HAP-1 (cell line): ENCODE measurements at regions not wholly inside any gene's neighbourhood (a gene's known extent, or its start where the extent isn't known, plus 50 kb on each side); places are given as distances from the start of the nearest gene placed in this dataset.
"Not testable (repeated sequence)": the region's sequence is repeated elsewhere in the genome, so short reads cannot be mapped to it uniquely, and the experiment has no call there.

Source experiments
- DNase-seq, 2 experiments: peaks; one replicate each; pipeline ENCODE4 v3.0.0-alpha.2; 2016 to 2020; ENCODE audit warnings: low spot score in 2 of 2
- H3K27me3 ChIP-seq: fragments of 250-450 bp; sonication (Bioruptor Pico); 2 replicates; pipeline ENCODE4 v1.5.1; 2020; ENCODE audit warnings: low read depth, mild to moderate bottlenecking, moderate library complexity
- H3K36me3 ChIP-seq: fragments of 250-450 bp; sonication (Bioruptor Pico); replicated peaks from 2 replicates; pipeline ENCODE4 v1.5.1; 2020; ENCODE audit warnings: mild to moderate bottlenecking
- H3K4me1 ChIP-seq: fragments of 250-450 bp; sonication (Bioruptor Pico); 2 replicates; pipeline ENCODE4 v1.5.1; 2020; ENCODE audit warnings: mild to moderate bottlenecking
- H3K4me3 ChIP-seq: fragments of 250-450 bp; sonication (Bioruptor Pico); 2 replicates; pipeline ENCODE4 v1.5.1; 2020; ENCODE audit warnings: mild to moderate bottlenecking, moderate library complexity
- H3K9me3 ChIP-seq: fragments of 250-450 bp; sonication (Bioruptor Pico); 2 replicates; pipeline ENCODE4 v1.5.1; 2020; ENCODE audit warnings: mild to moderate bottlenecking, moderate library complexity
- in situ Hi-C: fragments of 300-500 bp; cut with MboI; formaldehyde crosslinking; loops from 3 replicates; pipeline ENCODE4 v1.14.3; 2020; ENCODE audit warnings: low sequenced_read_pairs, inconsistent platforms, mixed read lengths

DNA sequence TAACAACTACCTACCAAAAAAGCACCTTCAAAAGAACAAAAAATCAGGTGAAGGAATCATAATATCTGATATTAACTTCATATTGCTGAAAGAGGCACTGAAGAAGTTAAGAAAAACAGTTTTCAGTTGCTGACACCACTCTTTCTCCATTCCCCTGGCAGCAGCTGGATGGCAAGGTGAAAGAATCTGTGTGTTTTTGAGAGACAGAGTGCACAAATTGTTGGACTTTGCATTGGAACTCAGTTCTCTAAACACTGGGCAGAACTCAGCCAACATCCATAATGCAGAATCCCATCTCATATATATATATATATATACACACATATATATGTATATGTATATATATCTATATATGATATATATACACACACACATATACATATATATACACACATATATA, 408.3 kb upstream of the MAGEC2 start:
- no peak for DNase-seq
- H3K4me3 ChIP-seq = no peak overlapping the region
- no peaks in the 10 kb centered on the region for H3K9me3 ChIP-seq

GRCh38 chrX:142606629-142607028, 401.5 kb upstream of the MAGEC2 start:
- in situ Hi-C loops, H3K9me3 ChIP-seq, H3K4me3 ChIP-seq, H3K27me3 ChIP-seq, H3K4me1 ChIP-seq, H3K36me3 ChIP-seq: not testable (repeated sequence)
- DNase-seq = peak in 1 of 2 experiments; percentile 70

More for the DNA sequence above, 408.3 kb upstream of the MAGEC2 start:
- in situ Hi-C loops = no loop called here
- no peaks in the 10 kb centered on the region for H3K4me1 ChIP-seq
- no peaks in the 10 kb centered on the region for H3K36me3 ChIP-seq
- H3K27me3 ChIP-seq = no peaks in the 10 kb centered on the region

DNA sequence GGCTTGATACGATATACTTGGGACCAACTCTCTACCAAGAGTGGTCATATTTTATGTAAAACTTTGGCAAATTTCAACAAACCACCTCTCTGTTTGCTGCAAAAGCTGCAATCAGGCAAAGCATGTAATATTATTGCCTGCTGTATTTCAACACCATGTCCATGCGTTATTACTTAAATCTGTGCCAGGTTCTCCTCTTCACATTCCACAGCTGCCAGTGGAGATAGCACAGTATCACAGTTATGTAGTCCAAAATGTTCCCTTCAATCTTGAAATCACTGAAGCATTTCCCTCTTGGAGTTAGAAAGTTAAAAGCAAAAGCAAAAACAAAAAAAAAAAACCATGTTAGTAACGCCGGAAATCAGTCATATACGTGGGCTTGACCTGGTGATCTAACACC, 396.7 kb upstream of the MAGEC2 start:
- no peaks in the 10 kb centered on the region for H3K27me3 ChIP-seq
- no peaks in the 10 kb centered on the region for H3K36me3 ChIP-seq
- H3K9me3 ChIP-seq = no peaks in the 10 kb centered on the region
- no peak overlapping the region for H3K4me3 ChIP-seq
- no peaks in the 10 kb centered on the region for H3K4me1 ChIP-seq
- in situ Hi-C loops = no loop called here
- no peak for DNase-seq

DNA sequence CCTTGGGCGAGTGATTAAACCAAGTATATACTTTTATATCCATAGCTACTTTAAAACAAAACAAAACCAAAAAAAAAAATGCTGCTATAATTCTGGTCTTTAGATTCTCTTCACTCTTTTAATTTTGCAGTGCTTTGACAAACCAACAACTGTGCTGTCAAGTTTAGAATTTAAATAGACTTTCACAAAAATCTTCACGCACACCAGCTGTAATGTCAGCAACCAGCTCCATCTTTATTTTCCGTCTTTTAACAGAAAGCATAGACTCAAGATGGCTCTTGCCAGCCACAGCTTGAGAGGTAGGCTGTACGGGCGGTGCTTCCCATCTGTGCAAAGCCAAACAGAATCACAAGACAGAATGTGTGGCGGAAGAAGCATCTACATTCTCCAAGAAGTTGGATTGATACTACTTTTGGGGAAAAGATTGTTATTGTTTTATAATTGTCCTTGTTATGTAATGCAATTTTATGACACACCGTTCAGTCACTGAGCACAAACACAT, 388.3 kb upstream of the MAGEC2 start:
- Histone ChIP-seq H3K9me3 (no peaks in the 10 kb centered on the region), H3K4me3 (no peak overlapping the region), H3K36me3 (no peaks in the 10 kb centered on the region), H3K4me1 (no peaks in the 10 kb centered on the region), H3K27me3 (no peaks in the 10 kb centered on the region)
- in situ Hi-C loops = no loop called here
- no peak for DNase-seq

DNA sequence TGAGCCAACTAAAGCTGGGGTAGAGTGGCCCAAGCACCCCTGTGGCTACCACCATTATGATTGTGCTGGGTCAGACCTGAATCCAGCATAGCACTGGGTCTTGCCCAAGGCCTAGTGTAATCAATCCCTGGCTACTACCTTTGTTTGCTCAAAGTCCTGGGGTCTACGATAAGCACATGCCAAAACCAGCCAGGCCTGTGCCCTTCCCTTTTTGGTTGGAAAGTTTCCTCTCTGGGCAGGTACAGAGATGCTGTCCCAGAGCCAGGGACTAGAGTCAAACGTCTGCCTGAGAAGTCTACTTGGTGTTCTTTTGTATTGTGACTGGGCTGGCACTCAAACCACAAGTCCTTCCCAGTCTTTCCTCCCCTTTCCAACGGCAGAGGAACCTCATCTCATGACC, 371.5 kb upstream of the MAGEC2 start:
- no peaks in the 10 kb centered on the region for H3K36me3 ChIP-seq
- H3K9me3 ChIP-seq = no peaks in the 10 kb centered on the region
- H3K27me3 ChIP-seq = no peaks in the 10 kb centered on the region
- no peak for DNase-seq
- no peak overlapping the region for H3K4me3 ChIP-seq
- no peaks in the 10 kb centered on the region for H3K4me1 ChIP-seq
- in situ Hi-C loops = no loop called here

GRCh38 chrX:142549923-142550322, 344.8 kb upstream of the MAGEC2 start:
- Histone ChIP-seq H3K27me3 (no peaks in the 10 kb centered on the region), H3K36me3 (no peaks in the 10 kb centered on the region), H3K9me3 (peaks cover 3% of the 10 kb centered on the region; the same call in 1 of the 2 replicates), H3K4me1 (no peaks in the 10 kb centered on the region; the same call in 1 of the 2 replicates), H3K4me3 (no peak overlapping the region)
- DNase-seq = no peak
- in situ Hi-C loops = no loop called here

DNA sequence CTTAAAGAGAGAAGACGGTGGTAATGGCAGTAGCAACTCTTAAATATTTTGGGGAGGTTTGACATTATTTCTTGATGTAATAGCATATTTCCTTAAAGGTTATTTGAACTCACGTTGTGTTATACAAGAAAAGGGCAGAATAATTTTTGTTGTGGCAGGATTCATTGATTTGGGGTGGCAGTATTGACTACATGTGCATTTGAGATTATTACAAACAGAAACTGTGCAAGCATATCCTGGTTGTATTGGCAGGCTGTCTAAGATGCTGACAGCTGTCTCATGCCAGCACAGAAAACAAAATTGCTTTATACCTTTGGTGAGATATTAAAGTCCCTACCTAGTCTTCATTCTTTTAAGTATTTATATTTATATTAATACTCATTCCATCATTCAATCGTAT, 300.7 kb upstream of the MAGEC2 start:
- H3K9me3 ChIP-seq = no peaks in the 10 kb centered on the region
- no peak for DNase-seq
- peaks cover 21% of the 10 kb centered on the region for H3K4me1 ChIP-seq
- H3K4me3 ChIP-seq = no peak overlapping the region
- H3K27me3 ChIP-seq = no peaks in the 10 kb centered on the region
- no peaks in the 10 kb centered on the region for H3K36me3 ChIP-seq
- in situ Hi-C loops = no loop called here

DNA sequence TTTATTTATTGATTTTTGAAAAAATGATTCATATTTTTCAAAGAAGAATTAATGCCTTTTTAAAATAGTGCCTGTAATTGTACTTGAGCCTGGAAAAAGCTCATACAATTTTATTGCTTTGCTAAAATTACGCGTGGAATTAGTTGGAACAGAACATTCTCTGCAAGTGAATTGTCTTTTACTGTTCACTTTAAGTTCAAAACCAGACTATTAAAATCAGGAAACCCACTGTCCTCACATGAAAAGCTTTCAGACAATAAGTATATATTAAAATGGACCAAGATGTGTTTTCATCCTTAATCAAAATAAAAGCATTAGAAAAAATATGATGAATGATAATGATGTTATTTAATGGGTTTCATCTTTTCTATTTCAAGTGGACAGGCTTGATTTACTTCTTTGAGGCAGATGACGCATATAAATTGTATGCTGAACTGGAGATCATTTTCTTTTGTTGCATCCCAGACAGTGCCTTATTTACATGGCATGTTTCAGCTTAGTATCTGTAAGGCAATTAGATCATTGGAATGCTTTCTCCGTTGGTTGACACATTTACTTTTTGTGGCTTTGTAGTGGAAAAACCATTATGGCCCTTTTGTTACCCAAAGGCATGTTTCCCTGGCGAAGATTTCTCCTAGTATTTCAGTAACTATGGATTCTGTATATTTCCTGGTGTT, 299.0 kb upstream of the MAGEC2 start:
- in situ Hi-C loops = no loop called here
- H3K4me1 ChIP-seq = peaks cover 21% of the 10 kb centered on the region
- no peaks in the 10 kb centered on the region for H3K9me3 ChIP-seq
- DNase-seq = peak; percentile 9 to 79
- H3K36me3 ChIP-seq = no peaks in the 10 kb centered on the region
- no peak overlapping the region for H3K4me3 ChIP-seq
- no peaks in the 10 kb centered on the region for H3K27me3 ChIP-seq

DNA sequence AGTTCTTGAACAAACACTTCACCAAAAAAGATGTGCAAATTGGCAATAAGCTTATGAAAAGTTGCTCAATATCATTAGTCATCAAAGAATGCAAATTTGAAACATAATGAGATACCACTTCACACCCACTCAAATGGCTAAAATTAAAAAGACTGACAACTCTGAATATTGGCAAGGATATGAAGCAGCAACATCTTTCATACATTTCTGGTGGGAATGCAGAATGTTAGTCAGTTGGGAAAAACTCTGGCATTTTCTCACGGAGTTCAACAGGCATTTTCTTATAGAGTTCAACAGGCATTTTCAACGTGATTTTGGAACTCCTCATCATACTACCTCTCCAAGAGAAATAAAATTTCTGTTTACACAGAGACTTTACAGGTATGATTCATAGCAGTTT, 297.4 kb upstream of the MAGEC2 start:
- no peaks in the 10 kb centered on the region for H3K27me3 ChIP-seq
- H3K4me3 ChIP-seq = no peak overlapping the region
- in situ Hi-C loops = no loop called here
- DNase-seq = no peak
- H3K9me3 ChIP-seq = no peaks in the 10 kb centered on the region
- H3K36me3 ChIP-seq = no peaks in the 10 kb centered on the region
- H3K4me1 ChIP-seq = peaks cover 17% of the 10 kb centered on the region

GRCh38 chrX:142499992-142500391, 294.9 kb upstream of the MAGEC2 start:
- no peak for DNase-seq
- no peaks in the 10 kb centered on the region for H3K9me3 ChIP-seq
- H3K4me1 ChIP-seq = peaks cover 9% of the 10 kb centered on the region
- in situ Hi-C loops = no loop called here
- H3K36me3 ChIP-seq = no peaks in the 10 kb centered on the region
- H3K4me3 ChIP-seq = no peak overlapping the region
- no peaks in the 10 kb centered on the region for H3K27me3 ChIP-seq

GRCh38 chrX:142483965-142484364, 278.9 kb upstream of the MAGEC2 start:
- H3K36me3 ChIP-seq = no peaks in the 10 kb centered on the region
- H3K27me3 ChIP-seq = no peaks in the 10 kb centered on the region
- in situ Hi-C loops = no loop called here
- no peak for DNase-seq
- no peaks in the 10 kb centered on the region for H3K4me1 ChIP-seq
- no peaks in the 10 kb centered on the region for H3K9me3 ChIP-seq
- H3K4me3 ChIP-seq = no peak overlapping the region

DNA sequence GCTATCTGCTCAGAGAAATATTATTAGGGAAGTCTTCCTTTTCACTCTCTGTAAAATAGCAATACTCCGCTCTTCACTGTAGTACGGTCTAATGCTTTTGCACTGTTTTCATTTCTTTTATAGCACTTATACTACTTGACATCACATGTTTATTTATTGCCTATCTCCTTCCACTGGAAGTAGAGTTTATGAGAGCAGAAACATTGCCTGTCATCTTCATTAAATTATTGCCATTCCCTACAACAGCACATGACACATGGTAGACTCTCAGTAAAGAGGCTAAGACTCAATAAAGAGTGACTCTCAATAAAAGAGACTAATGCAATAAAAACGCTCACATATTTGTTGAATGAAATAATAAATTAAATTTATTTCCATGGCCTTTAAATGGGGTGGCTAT, 241.3 kb upstream of the MAGEC2 start:
- no peak overlapping the region for H3K4me3 ChIP-seq
- H3K36me3 ChIP-seq = no peaks in the 10 kb centered on the region
- DNase-seq = no peak
- in situ Hi-C loops = no loop called here
- H3K27me3 ChIP-seq = no peaks in the 10 kb centered on the region
- no peaks in the 10 kb centered on the region for H3K9me3 ChIP-seq
- no peaks in the 10 kb centered on the region for H3K4me1 ChIP-seq

DNA sequence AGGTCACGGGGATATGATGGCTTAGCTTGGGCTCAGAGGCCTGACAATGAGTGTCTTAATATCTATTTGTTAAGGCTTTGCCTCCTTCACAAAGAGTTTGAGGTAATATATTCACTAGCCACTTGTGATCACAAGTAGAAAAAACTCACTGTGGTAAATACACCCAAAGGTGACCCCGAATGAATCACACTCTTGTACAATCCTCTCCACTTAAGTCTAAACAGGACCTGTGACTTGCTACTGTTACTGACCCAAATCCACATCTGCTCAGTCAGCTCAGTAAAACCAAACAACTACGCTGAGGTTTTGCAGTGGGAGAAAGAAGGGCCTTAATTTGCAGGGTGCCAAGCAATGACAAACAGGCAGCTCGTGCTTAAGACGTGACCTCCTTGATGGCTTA, 223.8 kb upstream of the MAGEC2 start:
- in situ Hi-C loops = no loop called here
- no peak for DNase-seq
- Histone ChIP-seq H3K36me3 (no peaks in the 10 kb centered on the region), H3K4me3 (no peak overlapping the region), H3K27me3 (no peaks in the 10 kb centered on the region), H3K4me1 (no peaks in the 10 kb centered on the region), H3K9me3 (no peaks in the 10 kb centered on the region)

- H3K9me3 ChIP-seq, H3K4me3 ChIP-seq, H3K4me1 ChIP-seq, H3K36me3 ChIP-seq, DNase-seq, in situ Hi-C loops, H3K27me3 ChIP-seq: not testable (repeated sequence)
Observed at GRCh38 chrX:142390998-142391397, 185.9 kb upstream of the MAGEC2 start.

GRCh38 chrX:142363501-142363900, 158.4 kb upstream of the MAGEC2 start:
- H3K27me3 ChIP-seq = no peaks in the 10 kb centered on the region
- H3K4me1 ChIP-seq = no peaks in the 10 kb centered on the region
- H3K4me3 ChIP-seq = no peak overlapping the region
- in situ Hi-C loops = no loop called here
- H3K9me3 ChIP-seq = no peaks in the 10 kb centered on the region
- DNase-seq = no peak
- no peaks in the 10 kb centered on the region; the same call in 1 of the 2 replicates for H3K36me3 ChIP-seq
